Vagina (tissue), 2 donors: ENCODE measurements at regions not wholly inside any gene's neighbourhood (a gene's known extent, or its start where the extent isn't known, plus 50 kb on each side); places are given as distances from the start of the nearest gene placed in this dataset.
"Not testable (repeated sequence)": the region's sequence is repeated elsewhere in the genome, so short reads cannot be mapped to it uniquely, and the experiment has no call there.

Source experiments
- DNase-seq, 2 donors: peaks; one replicate each; pipeline ENCODE4 v3.0.0-alpha.2; 2017; ENCODE audit errors: extremely low spot score in 2 of 2
- H3K27ac ChIP-seq: fragments of 200-600 bp; sonication (generic); one replicate; pipeline ENCODE4 v1.5.1; 2019
- H3K27me3 ChIP-seq: fragments of 200-600 bp; sonication (generic); one replicate; pipeline ENCODE4 v1.5.1; 2019
- H3K36me3 ChIP-seq, 2 donors: fragments of 200-600 bp; sonication (generic); one replicate each; pipeline ENCODE4 v1.5.1; 2017 to 2019
- H3K4me1 ChIP-seq: fragments of 200-600 bp; sonication (generic); one replicate; pipeline ENCODE4 v1.5.1; 2019
- H3K4me3 ChIP-seq, 2 donors: fragments of 200-600 bp; sonication (generic); 1 replicate in 1 of 2; 2 replicates in 1 of 2; pipeline ENCODE4 v1.5.1; 2016 to 2019
- H3K9me3 ChIP-seq: fragments of 200-600 bp; sonication (generic); one replicate; pipeline ENCODE4 v1.5.1; 2019
- CTCF ChIP-seq, 3 experiments: fragments of 450-650 bp in 2 of 3; fragments of 200-600 bp in 1 of 3; sonication (generic) in 1 of 3; IDR thresholded peaks; one replicate each; pipeline ENCODE4 v1.5.1; 2017 to 2019; ENCODE audit warnings: antibody characterized with exemption in 3 of 3, mild to moderate bottlenecking in 2 of 3, moderate library complexity in 2 of 3
- POLR2A ChIP-seq, 2 donors: fragments of 450-650 bp; IDR thresholded peaks; one replicate each; pipeline ENCODE4 v1.6.1; 2017; ENCODE audit warnings: antibody characterized with exemption in 2 of 2, mild to moderate bottlenecking in 2 of 2, moderate library complexity in 2 of 2
- POLR2AphosphoS5 ChIP-seq, 2 donors: sonication (generic); formaldehyde crosslinking; IDR thresholded peaks; one replicate each; pipeline ENCODE4 v1.9.0; 2017; ENCODE audit warnings: antibody characterized with exemption in 2 of 2, mild to moderate bottlenecking in 2 of 2, low read depth in 1 of 2; ENCODE audit not compliant: insufficient read depth in 1 of 2
- intact Hi-C: fragments of 100-400 bp; cut with DNase I; formaldehyde crosslinking; loops from one replicate; pipeline ENCODE4 v1.15.1; 2023

GRCh38 chr3:15932348-15933300, 134.8 kb upstream of the ANKRD28 start:
- H3K27me3 ChIP-seq = no peaks in the 10 kb centered on the region
- no peak overlapping the region for H3K4me3 ChIP-seq
- no peaks in the 10 kb centered on the region for H3K36me3 ChIP-seq
- no peaks in the 10 kb centered on the region for H3K9me3 ChIP-seq
- peak overlapping the region; percentile 4 for H3K27ac ChIP-seq
- no peak for TF ChIP-seq POLR2AphosphoS5 (IDR thresholded peaks at IDR 0.05; ENCODE audit: insufficient read depth in 1 of 2, low read depth in 1 of 2)
- TF ChIP-seq CTCF (IDR thresholded peaks at IDR 0.05) = no peak
- TF ChIP-seq POLR2A (IDR thresholded peaks at IDR 0.05) = no peak
- no peak for DNase-seq
- H3K4me1 ChIP-seq = peaks cover 10% of the 10 kb centered on the region
- intact Hi-C loops = no loop called here

- H3K36me3 ChIP-seq = no peaks in the 10 kb centered on the region
- H3K27me3 ChIP-seq = no peaks in the 10 kb centered on the region
- TF ChIP-seq POLR2AphosphoS5 (IDR thresholded peaks at IDR 0.05; ENCODE audit: insufficient read depth in 1 of 2, low read depth in 1 of 2) (no peak), POLR2A (IDR thresholded peaks at IDR 0.05) (no peak), CTCF (IDR thresholded peaks at IDR 0.05) (no peak)
- intact Hi-C loops = no loop called here
- H3K9me3 ChIP-seq = no peaks in the 10 kb centered on the region
- no peak overlapping the region for H3K4me3 ChIP-seq
- H3K4me1 ChIP-seq = peaks cover 10% of the 10 kb centered on the region
- DNase-seq = no peak
- H3K27ac ChIP-seq = peak overlapping the region; percentile 4
These were observed 135.8 kb upstream of the ANKRD28 start for GRCh38 chr3:15933439-15934139.

- Histone ChIP-seq H3K36me3 (no peaks in the 10 kb centered on the region), H3K27me3 (no peaks in the 10 kb centered on the region), H3K4me3 (no peak overlapping the region), H3K27ac (peak overlapping the region; percentile 45), H3K4me1 (peaks cover 10% of the 10 kb centered on the region), H3K9me3 (no peaks in the 10 kb centered on the region)
- DNase-seq = no peak
- TF ChIP-seq POLR2AphosphoS5 (IDR thresholded peaks at IDR 0.05; ENCODE audit: insufficient read depth in 1 of 2, low read depth in 1 of 2) = no peak
- intact Hi-C loops = no loop called here
These were observed 136.8 kb upstream of the ANKRD28 start for GRCh38 chr3:15934389-15935195.

DNA sequence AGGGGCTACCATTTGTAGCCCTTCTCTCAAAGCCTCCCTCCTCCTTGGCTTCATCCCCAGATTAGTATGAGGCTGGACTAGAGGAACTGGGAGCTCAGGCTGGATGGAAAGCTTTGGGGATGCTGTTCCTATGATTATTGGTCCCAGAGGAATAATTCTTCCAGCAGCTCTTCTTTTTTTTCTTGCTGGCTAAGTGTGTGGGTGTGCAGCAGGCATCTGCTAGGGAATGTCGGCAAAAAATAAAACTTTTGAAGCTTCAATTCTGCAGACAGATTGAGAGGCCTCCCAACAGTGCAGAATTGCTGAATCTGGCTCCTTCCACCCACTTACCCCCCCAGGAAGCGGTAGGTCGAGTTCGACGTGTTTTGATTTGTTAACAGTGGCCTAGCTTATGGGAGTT, 138.5 kb upstream of the ANKRD28 start:
- H3K4me3 ChIP-seq = no peak overlapping the region
- H3K36me3 ChIP-seq = no peaks in the 10 kb centered on the region
- H3K4me1 ChIP-seq = peaks cover 10% of the 10 kb centered on the region
- peak overlapping the region; percentile 45 for H3K27ac ChIP-seq
- H3K9me3 ChIP-seq = no peaks in the 10 kb centered on the region
- H3K27me3 ChIP-seq = no peaks in the 10 kb centered on the region
- DNase-seq = no peak
- intact Hi-C loops = no loop called here
- TF ChIP-seq POLR2AphosphoS5 (IDR thresholded peaks at IDR 0.05; ENCODE audit: insufficient read depth in 1 of 2, low read depth in 1 of 2) (peak in 1 of 2 donors; percentile 27), POLR2A (IDR thresholded peaks at IDR 0.05) (no peak)

DNA sequence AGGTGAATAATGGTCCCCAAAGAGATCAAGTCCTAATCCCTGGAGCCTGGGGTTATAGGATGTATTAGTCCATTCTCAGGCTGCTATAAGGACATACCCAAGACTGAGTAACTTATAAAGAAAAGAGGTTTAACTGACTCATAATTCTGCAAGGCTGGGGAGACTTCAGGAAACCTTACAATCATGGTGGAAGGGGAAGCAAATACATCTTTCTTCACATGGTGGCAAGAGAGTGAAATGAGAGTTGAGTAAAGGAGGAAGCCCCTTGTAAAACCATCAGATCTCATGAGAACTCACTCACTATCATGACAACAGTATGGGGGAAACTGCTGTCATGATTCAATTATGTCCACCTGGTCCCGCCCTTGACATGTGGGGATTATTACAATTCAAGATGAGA, 142.9 kb upstream of the ANKRD28 start:
- H3K9me3 ChIP-seq = no peaks in the 10 kb centered on the region
- TF ChIP-seq CTCF (IDR thresholded peaks at IDR 0.05) = no peak
- TF ChIP-seq POLR2AphosphoS5 (IDR thresholded peaks at IDR 0.05; ENCODE audit: insufficient read depth in 1 of 2, low read depth in 1 of 2) = no peak
- TF ChIP-seq POLR2A (IDR thresholded peaks at IDR 0.05) = no peak
- no peaks in the 10 kb centered on the region for H3K36me3 ChIP-seq
- no peak for DNase-seq
- H3K4me3 ChIP-seq = no peak overlapping the region
- H3K4me1 ChIP-seq = no peaks in the 10 kb centered on the region
- no peak overlapping the region for H3K27ac ChIP-seq
- no peaks in the 10 kb centered on the region for H3K27me3 ChIP-seq
- intact Hi-C loops = no loop called here

DNA sequence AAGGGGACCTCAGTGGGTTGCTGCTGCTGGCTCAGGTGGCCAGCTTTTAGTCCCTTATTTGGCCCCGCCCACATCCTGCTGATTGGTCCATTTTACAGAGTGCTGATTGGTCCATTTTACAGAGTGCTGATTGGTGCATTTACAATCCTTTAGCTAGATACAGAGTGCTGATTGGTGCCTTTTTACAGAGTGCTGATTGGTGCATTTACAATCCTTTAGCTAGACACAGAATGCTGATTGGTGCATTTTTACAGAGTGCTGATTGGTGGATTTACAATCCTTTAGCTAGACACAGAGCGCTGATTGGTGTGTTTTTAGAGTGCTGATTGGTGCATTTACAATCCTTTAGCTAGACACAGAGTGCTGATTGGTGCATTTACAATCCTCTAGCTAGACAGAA, 143.7 kb upstream of the ANKRD28 start:
- H3K4me3 ChIP-seq, H3K27ac ChIP-seq, H3K4me1 ChIP-seq, H3K27me3 ChIP-seq, H3K9me3 ChIP-seq, intact Hi-C loops, H3K36me3 ChIP-seq, DNase-seq: not testable (repeated sequence)
